Posterior vena cava (tissue), 2 donors: ENCODE measurements at regions not wholly inside any gene's neighbourhood (a gene's known extent, or its start where the extent isn't known, plus 50 kb on each side); places are given as distances from the start of the nearest gene placed in this dataset.

ENCODE experiments used
- DNase-seq: peaks from one replicate; pipeline ENCODE4 v3.0.0-alpha.2; 2020; ENCODE audit warnings: low spot score
- intact Hi-C, 2 donors: fragments of 100-400 bp; cut with DNase I; formaldehyde crosslinking; loops; one replicate each; pipeline versions ENCODE4 v1.14.1 to v1.14.2; 2022 to 2023
- donor health status: DM: yes; HTN: yes; CAD: no.
- donor health status: DM: yes; HTN: yes; CAD: no.

DNA sequence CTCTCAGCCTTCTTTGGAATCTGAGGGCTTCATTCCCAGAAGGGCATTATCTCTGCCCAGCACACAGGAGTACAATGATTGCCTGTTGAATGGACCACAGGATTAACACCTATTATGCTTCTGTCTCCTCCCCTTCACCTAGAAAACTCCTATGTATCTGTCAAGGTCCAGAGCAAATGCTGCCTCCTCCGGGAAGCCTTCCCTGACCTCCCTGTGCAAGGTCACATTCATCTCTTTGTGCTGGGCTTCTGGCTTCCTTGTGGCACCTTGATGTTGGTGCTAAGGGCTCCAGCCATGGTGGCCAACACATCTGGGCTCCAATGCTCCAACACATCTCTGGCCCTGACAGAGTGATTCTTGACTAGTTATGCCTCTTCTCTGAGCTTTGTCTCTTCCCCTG is 49.9 kb upstream of the ATP2B2 start:
- intact Hi-C loops = no loop called here

DNA sequence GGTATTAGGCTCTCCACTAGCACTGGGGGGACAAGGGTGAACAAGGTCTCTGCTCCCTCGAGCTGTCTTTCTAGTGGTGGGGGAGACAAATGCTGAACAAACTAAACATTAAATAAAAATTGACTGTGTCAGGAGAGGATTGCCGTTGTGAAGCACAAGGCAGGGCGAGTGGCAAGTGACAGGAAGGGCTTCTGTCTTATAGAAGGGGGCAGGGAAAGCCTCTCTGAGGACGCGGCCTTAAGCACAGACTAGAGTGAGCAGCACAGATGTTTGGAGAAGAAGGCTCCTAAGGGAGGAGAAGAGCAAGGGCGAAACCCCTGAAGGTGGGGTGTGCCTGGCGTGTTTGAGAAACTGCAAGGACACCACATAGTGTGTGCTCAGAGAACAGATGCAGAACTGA is 50.9 kb upstream of the ATP2B2 start:
- intact Hi-C loops = no loop called here

More for the DNA sequence above, 49.9 kb upstream of the ATP2B2 start:
- DNase-seq = no peak

DNA sequence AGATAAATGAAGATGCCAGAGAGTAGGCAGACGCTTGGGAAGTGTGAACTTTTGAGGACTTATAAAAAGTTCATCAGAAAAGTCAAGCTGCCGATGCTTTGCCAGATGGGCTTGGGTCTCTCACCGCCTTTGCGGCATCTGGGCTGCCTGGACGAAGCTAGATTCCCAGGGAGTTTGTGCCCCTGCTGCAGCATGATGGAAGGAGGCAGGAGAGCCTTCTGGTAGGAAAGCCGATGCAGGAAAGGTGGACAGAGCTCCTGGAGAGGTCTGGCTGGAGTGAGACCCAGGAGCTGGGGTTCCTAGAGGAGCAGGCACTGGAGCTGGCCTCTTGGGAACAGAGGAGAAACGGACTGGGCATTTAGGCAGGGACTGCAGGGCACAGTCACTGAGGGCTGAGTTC is 51.9 kb upstream of the ATP2B2 start:
- intact Hi-C loops = no loop called here
- DNase-seq = no peak

More for the DNA sequence above, 50.9 kb upstream of the ATP2B2 start:
- DNase-seq = no peak

DNA sequence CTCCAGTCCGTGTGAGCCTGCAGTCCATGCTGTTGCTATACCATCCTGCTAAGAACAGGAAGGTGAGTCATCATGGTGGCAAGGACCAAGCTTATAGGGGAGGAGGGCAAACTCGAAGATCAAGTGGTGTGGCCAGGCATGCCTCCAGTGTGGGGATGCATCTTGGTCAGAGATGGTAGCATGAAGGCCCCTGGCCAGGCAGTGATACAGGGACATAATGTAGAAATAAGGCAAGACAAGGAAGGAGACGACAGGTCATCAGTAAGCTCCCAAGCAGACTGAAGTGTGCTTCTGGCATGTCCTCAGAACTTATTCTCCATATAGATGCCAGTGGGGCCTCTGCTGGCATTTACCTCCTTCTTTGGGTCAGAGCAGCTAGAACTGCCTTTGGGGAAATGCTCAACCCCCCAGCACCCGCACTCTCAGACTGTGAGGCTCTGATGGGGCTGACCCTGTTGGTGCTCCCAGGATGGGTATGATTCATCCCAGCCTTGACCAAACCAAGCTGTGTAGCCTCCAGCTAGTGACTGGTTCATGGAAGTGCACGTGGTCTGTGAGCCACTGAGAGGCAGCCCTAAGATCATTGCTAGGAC is 52.5 kb upstream of the ATP2B2 start:
- no peak for DNase-seq
- intact Hi-C loops = no loop called here

DNA sequence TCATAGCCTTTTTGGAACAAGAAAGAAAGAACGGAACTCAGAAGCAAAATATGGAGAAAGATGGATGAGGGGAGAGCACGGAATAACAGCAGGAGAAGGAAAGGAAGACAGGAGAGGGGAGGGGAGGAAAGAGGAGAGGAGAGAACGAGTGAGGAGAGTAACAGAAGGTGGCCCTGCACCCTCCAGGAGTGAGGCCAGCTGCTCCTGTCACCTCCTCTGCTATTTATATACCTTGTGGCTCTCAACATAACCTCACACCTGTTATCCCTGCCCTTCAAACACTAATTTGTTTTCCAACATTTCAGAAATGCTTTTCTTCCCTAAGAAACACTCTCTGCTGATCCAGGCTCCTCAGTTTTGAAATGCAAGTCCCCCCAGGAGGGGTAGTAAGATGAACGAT is 53.4 kb upstream of the ATP2B2 start:
- intact Hi-C loops = no loop called here
- DNase-seq = no peak

DNA sequence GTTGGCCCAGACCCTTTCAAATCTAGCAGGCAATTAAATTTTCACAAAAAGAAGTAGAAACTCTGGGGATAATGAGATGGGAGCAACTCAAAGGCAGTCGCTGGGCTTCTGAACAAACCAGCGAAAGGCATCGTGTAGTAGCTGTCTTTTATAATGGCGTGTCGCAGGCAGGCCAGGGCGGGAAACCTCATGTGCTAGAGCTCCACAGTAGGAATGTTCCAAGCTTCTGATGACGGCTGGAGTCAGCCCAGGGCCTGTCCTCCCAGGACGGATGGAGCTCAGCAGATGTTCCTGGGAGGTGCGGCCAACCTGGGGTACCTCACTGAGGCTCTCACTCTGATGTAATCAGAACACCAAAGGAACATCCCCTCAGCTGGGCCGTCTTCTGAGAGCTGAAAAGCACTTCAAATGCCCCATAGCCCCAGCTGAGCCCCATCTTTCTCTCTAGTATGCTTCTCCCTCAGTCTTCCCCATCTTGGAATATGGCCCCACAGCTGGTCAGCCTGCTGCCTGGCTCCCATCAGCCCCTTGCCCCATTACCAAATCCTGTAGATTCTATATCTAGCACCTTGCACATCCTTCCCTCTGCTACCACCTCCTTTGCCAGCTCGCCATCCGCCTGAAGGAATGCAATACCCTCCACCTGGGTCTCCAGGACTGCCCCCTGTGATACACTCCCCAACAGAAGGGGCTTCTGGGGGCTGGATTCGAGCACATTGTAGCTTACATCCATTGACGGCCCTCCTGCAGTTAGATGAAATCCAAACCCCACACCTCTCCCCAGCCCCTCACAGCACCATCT is 54.9 kb upstream of the ATP2B2 start:
- intact Hi-C loops = no loop called here
- peak; percentile 22 for DNase-seq

DNA sequence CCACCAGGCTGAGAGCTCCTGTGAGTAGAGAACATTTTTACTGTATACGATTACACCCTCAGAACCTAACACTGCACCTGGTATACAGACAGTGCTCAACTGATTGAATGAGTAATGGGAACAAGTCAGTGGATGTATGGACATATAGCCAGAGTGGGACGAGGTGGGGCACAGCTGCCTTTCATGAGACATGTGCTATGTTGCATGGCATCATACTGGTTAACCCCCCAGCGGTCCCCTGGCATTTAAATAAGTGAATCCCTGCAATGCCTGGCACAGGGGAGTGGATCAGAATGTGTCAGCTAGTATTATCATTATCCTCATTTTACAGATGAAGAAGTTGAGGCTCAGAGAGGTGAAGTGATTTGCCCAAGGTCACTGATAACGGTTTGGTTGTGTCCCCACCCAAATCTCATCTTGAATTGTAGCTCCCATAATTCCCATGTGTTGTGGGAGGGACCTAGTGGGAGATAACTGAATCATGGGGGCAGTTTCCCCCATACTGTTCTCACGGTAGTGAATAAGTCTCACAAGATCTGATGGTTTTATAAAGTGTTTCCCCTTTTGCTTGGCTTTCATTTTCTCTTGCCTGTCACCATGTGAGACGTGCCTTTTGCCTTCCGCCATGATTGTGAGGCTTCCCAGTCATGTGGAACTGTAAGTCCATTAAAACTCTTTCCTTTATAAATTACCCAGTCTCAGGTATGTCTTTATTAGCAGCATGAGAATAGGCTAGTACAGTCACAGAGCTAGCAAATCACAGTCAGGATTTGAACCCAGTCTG is 56.0 kb upstream of the ATP2B2 start:
- intact Hi-C loops = no loop called here
- DNase-seq = peak; percentile 38

DNA sequence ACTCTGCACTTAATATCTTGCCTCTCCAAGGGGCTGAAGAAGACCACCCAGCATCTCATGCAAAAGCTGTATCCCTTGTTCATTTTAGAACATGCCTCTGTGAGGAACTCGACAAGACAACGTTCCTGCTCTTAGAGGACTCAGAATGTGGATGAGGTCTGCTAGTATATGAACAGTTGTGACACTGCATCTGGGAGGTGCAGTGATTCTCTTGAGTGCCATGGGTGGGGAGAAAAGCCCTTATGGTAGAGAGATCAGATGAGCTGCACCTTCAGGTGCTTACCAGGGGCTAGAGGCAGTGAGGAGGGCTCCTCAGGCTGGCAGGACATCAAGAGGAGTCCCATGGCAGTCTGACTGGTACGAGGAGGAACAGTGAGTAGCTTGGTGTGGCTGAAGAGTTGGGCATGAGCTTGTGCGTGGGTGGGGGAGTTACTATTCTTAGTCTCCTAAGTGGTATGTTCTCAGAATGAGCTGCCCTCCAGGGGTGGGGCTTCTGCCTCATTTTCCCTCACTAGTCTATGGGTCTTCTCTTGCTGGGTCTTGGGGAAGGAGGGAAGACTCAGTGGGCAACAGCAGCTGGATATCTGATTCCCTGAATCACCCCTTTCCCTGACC is 56.7 kb upstream of the ATP2B2 start:
- intact Hi-C loops = no loop called here
- DNase-seq = peak; percentile 37

DNA sequence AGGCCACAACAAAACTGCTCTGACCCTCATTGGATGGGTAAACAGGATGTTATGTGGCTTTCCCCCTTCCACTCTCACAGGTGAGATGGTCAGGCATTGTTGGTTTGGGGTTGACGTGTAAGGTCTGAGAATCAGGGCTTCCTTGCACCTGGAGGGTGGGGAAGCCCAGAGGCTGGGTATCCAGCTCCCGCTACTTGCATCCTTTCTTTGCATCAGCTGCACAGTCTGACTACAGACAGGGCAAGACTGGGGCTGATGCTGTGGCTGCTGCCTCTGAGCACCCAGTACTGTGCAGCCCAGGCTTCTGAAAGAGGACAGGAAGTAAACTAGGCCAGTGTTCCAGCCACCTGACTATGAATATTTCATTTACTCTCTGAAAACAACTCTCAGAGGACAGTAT is 58.0 kb upstream of the ATP2B2 start:
- intact Hi-C loops = no loop called here
- DNase-seq = peak; percentile 31

DNA sequence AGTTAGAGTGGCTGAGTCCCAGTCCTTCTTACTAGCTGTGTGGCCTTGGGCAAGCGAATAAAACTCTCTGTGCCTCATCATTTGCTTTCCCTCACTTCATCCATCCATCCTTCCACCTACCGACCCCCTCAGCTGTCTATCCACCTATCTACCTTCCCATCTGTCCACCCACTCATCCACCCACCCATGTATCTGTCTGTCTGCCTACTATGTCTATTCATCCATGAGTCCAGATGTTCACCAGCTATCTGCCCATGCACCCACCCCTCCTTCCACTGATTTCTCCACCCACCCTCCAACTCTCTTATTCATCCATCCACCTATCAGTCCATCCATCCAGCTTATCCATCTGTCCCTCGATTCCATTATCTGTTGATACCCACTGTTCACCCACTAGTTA is 60.4 kb upstream of the ATP2B2 start:
- intact Hi-C loops = no loop called here
- DNase-seq = peak; percentile 3

DNA sequence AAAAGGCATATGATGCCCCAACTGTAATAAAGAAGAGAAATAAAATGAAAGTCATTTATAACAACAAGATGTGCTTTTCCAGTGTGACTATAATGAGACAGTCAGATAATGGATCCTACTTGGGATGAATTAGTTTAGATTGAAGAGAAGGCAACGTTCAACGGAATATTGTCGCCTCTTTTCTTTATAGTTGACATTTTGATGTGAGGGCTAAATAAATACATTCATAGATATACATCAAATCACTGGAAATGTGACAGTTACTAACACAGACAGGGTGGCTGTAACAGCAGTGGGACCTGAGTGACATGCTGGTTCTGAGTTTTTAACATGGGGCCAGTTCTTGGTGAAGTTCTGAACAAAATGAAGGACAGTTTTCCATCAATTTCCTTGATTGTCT is 61.1 kb upstream of the ATP2B2 start:
- intact Hi-C loops = no loop called here
- no peak for DNase-seq

DNA sequence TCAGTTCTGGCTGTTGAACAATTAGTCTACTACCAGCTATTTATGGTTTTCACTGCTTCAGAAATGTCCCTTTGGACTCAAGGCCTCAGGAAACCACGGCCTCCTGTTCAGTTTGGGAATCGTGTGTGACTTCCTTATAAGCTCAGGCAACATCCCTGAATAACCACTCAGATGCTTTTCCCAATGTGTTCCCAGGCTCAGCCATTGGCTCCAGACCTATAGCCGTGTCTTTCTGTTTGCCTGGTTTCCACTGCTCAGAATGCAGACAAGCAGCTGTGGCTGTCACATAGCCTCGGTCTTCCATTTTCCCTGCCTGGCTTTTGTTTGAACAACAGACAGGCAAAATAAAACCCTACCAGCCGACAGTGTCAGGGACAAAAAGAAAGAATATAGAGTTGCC is 63.2 kb upstream of the ATP2B2 start:
- peak; percentile 28 for DNase-seq
- intact Hi-C loops = no loop called here

DNA sequence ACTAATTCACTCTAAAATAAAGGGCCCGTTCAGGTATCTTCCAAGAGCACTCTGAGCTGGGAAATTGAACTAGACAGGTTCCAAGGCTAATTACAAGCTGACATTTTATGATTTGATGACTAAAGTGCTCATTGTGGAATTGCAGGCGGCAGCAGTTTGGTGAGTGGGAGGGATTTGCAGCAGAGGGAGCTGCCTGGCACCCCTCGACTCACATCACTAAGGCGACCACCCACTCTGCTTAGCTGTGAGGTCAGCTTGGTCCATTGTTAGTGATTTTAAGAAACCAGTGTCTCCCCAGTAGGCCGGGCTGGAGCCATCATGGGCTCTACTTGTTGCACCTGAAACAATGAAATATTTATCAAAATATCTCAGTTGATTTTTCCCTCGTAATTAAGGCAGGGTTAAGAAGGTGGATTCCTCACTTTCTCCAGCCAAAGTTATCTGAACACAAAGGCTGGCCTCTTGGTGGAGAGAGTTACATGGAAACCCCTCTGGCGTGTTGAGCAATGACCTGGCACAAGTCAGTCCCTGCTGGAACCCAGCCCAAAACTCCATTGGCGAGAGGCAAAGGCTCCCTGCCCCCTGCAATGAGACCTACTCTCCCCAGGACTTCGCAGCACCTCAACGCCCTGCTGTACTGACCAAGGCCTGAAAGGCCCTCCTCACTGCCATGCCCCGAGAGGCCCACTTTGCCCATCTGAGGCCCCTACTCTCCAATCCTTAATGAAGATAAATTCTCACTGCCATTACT is 65.0 kb upstream of the ATP2B2 start:
- intact Hi-C loops = no loop called here
- peak; percentile 67 for DNase-seq

DNA sequence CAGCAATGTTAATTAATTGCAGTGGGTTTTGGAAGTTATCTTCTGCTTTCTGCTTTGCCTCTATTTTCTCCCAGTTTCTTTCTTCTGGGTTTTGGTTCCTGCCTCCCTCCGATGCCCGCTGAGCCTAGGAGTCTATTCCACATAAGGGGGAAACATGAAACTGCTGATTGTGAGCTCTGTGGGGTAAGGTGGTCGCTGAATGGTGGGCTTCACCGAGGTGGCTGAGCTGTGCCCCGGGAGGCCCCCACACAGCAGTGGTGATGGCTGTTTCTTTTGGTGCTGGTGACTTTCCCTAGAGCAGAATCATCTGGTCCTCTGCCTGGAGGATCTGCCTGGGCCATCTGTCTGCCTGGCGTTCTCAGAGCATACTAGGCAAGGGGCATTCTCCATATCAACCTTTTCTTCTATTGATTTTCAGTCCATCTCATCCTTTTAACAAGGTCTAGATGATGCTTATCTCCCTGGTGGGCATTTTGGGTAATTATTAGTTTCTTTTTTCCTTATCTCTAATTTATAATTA is 68.8 kb upstream of the ATP2B2 start:
- intact Hi-C loops = no loop called here
- peak; percentile 57 for DNase-seq

DNA sequence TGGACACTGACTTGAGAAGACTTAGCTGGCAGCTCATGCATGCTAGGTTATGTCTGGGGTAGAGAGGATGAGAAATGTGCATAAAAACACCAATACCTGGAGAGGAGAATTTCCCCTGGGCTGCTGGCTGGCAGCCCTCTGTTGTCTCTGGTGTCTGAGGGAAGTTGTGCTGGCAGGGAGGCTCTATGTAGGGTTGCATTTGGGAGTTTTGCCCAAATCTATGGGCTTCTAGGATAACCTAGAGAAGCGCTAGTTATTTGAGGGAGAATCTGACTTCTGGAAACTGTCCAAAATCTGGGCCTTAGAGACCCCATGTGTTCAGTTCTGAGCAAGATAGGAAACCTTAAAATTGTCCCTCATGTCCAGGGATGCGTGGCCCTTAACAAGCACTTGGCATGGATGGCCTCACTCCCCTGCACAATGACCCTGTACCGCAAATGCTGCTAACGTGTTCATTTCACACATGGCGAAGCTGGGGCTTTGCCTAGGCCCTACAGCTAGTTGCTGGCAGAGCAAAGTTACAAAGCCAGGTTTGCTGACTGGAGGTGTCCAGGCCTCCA is 70.3 kb upstream of the ATP2B2 start:
- intact Hi-C loops = no loop called here
- DNase-seq = peak; percentile 1

DNA sequence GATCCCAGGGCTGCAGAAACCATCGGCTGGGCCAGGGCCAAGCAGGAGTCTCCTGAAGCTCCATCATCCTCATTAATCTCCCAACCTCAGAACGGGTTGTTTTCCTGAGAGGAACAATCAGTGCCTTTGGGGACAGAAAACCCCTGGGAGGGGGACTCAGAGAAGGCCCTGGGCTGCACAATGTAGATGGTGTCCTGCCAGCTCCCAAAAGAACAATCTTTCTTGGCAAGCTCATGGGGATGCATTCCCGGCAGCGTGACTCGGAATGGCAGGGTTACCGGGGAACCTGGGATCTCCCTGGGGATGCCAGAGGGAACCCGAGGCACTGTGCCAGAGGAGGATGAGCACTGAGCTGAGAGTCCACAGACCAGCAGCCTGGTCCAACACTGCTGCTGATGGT is 72.1 kb upstream of the ATP2B2 start:
- DNase-seq = peak; percentile 61
- intact Hi-C loops = no loop called here

DNA sequence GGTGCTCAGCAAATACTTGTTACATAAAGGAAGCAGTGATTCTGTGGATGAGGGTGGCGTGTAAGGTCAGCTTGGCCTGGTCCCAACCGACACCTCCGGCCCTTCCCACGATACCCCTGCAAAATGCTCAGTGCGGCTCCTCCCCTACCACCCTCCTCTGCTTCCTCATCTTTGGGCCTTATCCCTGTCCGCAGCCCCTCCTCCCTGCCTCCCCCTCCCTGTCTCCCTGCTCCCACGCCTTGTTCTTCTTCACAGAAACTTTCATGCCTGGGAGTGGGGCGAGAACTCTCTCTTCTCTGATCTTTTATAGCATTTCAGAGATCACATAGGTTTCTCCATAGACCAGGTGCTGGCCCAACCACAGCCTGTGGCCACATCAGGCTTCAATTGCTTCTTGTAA is 75.0 kb upstream of the ATP2B2 start:
- intact Hi-C loops = no loop called here
- peak; percentile 1 for DNase-seq

DNA sequence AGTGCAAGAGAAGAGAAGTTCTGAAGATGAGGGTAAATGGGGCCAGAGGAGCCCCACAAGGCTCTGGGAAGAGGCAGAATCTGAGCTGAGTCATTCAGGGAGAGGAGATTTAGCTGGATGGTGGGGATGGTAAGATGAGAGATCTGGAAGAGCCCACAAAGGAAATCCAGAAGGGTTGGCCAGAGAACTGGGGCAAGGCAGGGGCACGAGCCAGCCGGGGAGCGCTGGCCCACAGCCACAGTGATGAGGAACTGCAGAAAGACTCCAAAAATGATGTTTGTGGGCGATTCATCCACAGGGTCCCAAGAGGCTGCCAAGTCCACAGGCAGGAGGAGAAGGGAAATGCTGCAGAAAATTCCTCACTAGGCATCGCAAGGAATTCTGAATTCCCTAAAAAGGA is 75.9 kb upstream of the ATP2B2 start:
- DNase-seq = peak; percentile 58
- intact Hi-C loops = no loop called here

DNA sequence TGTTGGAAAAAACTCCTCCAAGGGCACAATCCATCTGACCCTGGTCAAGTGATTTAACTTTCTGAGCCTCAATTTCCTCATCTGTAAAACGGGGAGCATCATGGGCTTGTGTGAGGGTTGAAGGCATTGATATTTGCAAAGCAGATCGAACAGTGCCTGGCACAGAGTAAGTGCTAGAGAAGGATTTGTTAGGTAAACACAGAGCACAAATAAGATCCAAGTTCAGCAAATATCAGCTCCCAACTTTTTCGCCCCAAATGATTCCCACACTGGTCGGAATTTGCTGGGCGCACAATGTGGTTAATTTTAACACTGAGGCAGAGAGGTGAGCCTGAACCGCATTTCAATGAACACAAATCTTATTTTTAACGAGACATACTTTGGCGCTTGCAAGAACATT is 76.3 kb upstream of the ATP2B2 start:
- no peak for DNase-seq
- intact Hi-C loops = no loop called here
